GM12872 (cell line): ENCODE measurements at regions not wholly inside any gene's neighbourhood (a gene's known extent, or its start where the extent isn't known, plus 50 kb on each side); places are given as distances from the start of the nearest gene placed in this dataset.

ENCODE experiments used
- TF ChIP-seq, protein P1 (sequence below): IDR thresholded peaks from 3 replicates; pipeline ENCODE4 v1.5.1; 2011; ENCODE audit warnings: low read depth, mild to moderate bottlenecking, low read length, moderate library complexity; ENCODE audit not compliant: insufficient read depth

DNA sequence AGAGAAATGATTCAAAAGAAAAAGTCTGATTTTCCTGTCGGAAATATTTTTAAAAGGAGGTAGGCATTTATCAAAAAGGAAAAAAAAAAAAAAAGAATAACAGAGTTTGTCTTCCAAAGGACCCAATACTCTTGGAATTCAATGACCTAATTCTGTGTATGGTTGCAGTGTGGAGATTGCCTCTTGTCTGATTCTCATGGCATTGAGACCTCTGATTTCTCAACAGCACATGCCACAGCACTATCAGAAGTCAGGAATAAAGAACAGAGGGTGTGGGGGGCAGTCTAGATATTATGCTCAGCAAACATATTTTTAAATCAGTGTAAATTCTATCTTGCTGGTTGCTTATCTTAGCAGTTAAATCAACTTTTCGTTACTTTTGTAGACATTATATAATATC, 81.3 kb upstream of the SOX9 start:
- TF ChIP-seq, protein P1, sequence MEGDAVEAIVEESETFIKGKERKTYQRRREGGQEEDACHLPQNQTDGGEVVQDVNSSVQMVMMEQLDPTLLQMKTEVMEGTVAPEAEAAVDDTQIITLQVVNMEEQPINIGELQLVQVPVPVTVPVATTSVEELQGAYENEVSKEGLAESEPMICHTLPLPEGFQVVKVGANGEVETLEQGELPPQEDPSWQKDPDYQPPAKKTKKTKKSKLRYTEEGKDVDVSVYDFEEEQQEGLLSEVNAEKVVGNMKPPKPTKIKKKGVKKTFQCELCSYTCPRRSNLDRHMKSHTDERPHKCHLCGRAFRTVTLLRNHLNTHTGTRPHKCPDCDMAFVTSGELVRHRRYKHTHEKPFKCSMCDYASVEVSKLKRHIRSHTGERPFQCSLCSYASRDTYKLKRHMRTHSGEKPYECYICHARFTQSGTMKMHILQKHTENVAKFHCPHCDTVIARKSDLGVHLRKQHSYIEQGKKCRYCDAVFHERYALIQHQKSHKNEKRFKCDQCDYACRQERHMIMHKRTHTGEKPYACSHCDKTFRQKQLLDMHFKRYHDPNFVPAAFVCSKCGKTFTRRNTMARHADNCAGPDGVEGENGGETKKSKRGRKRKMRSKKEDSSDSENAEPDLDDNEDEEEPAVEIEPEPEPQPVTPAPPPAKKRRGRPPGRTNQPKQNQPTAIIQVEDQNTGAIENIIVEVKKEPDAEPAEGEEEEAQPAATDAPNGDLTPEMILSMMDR = no peak

DNA sequence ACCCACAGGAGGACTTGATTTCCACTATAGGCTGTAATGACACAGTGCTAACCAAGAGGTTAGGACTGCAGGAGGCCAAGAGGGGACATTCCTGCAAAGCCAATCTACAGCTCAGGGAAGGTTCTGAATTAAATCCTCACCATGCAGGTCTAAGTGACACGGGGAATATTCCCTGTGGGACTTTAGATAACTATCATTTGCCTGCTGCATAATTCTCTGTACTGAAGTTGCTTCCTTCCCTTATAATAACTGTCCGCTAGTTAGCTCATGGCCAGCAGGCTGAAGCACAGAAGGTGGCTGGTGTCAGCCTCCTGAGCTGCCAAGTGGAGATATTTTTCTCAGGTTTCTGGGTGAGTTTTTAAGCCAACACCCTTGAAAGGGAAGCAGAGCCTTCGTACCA, 74.6 kb upstream of the SOX9 start:
- TF ChIP-seq, protein P1 = no peak

DNA sequence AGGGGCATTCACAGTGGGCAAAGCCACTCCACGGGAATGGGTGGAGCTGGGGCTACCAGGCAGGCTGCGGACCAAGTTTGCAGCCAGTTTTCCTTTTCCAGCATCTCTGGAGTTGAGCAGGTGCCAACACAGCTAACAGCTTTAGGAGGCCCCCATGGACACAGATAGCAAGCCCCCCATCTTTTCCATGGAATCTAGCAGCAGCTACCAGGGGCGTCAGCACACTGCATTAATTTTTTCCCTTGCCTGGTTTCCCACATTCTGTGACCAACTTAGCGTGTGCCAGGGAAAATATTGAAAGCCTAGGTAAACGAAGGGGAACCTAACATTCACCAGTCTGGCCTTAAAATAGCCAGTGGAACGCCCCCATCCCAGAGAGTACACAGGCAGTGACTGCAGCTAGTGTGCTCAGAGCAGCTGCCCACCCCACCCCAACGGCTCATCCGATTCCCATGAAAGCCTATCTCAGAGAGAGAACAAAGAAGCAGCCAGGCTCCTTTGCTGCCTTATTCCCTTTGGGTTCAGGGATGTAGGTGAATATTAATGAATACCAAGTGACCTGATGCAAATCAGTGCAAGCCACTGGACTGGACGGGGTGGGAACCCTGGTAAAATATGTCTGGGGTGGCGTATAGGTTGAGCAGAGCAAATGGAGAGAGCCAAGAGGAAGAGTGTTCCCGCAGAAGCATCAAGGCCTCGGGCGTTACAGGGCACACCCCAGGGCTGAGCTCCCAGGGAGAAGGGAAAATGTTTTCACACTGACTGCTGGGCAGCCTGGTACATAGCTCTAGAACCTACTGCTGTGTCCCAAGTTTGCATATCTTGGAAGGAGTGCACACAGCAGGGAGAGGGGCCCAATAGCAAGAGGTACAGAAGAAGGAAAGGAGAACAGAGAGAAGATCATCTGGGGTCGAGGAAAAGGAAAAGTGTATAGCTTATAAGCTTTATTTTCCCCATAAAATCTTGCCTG, 73.9 kb upstream of the SOX9 start:
- TF ChIP-seq, protein P1 = no peak

DNA sequence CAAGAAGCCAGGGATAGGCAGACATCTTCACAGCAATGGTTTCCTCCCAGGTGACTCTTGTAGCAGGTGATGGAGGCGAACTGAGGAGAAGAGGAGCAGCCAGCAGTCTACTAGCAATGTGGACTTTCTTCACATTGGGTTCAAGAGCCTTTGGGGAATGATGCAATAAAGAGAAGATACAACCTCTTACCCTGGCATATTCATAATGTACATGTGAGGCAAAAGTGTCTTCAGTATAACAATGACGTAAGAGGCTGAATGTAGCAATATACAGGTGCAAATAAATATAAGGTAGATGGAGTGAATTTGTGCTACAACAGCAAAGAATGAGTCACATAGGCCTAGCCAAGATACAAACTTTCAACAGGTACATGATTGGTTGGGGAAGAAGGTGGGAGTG, 70.9 kb upstream of the SOX9 start:
- TF ChIP-seq, protein P1 = no peak

DNA sequence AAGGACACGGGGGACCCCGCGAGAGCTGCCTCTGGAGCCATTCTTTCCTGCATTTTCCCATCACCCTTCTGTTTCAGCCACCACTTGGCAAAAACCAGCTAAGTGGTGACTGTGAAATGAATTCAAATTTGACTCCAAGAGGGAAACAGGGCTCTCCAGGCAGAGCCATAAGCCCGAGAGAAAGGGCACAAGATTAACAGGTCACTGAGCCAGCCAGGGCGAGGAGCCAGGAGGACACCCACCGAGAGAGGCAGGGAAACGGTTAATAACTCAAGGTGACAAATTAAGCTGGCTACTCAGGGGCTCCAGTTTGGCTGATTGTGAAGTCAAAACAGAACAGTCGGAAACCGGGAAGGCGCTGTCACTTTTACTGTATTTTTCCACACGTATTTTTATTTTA, 67.8 kb upstream of the SOX9 start:
- TF ChIP-seq, protein P1 = no peak

DNA sequence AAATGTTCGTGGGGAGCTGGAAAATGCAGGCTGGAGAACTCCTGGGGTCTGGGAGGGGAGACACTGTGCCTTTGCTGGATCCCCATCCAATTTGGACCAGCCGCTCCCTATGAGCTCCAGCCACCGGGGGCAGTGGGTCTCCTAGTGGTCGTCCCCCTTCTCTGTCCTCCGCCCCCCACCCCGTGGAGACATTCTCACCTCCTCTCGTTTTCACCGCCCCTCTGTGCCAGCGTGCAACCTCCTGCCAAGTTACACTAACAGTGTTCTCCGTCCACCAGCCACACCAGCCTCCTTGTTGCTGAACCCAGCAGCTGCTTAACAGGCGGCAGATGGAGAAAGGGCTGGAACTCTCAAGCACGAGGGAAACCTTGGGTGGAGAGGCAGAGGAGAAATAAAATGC, 67.4 kb upstream of the SOX9 start:
- TF ChIP-seq, protein P1 = no peak

DNA sequence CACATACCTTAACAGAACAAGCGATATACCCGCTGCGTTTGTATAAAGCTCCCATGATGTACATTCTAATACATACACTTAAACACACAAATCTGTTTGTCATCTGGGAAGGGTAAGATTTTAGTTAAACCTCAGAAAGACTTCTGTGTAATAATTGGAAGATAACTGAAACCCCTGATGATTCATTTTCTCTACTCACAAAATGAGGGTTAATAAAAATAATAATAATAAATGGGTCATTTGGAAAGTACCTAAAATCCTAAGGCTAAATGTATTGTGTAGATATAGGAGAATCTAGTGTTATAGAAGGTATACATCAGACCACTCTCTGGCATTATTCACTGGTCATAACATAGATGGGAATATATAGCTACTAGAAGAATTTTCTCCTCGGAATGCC, 64.7 kb upstream of the SOX9 start:
- TF ChIP-seq, protein P1 = no peak
